ENCODE measurements at regions not wholly inside any gene's neighbourhood (a gene's known extent, or its start where the extent isn't known, plus 50 kb on each side); places are given as distances from the start of the nearest gene placed in this dataset.

- DNase-seq: no peak
These were observed 830.6 kb downstream of the SLC4A3 start for GRCh38 chr2:220458051-220458450.

GRCh38 chr2:220460257-220460985 is 833.0 kb downstream of the SLC4A3 start:
- no peak for DNase-seq

GRCh38 chr2:220463876-220464275 is 836.4 kb downstream of the SLC4A3 start:
- no peak for DNase-seq

- no peak for DNase-seq
These were observed 838.3 kb downstream of the SLC4A3 start for GRCh38 chr2:220465700-220466099.

- no peak for DNase-seq
These were observed 838.8 kb downstream of the SLC4A3 start for GRCh38 chr2:220466251-220466691.

GRCh38 chr2:220469201-220469600 is 841.8 kb downstream of the SLC4A3 start:
- no peak for DNase-seq

- no peak for DNase-seq
These were observed 846.2 kb downstream of the SLC4A3 start for GRCh38 chr2:220473611-220474010.

- DNase-seq: no peak
These were observed 849.4 kb downstream of the SLC4A3 start for GRCh38 chr2:220476877-220477276.

- DNase-seq: no peak
These were observed 851.1 kb downstream of the SLC4A3 start for GRCh38 chr2:220478305-220479058.

- DNase-seq: no peak
These were observed 855.3 kb downstream of the SLC4A3 start for GRCh38 chr2:220482716-220483115.

GRCh38 chr2:220489121-220489520 is 861.7 kb downstream of the SLC4A3 start:
- no peak for DNase-seq

GRCh38 chr2:220491670-220492069 is 864.2 kb downstream of the SLC4A3 start:
- no peak for DNase-seq

GRCh38 chr2:220493871-220494525 is 866.6 kb downstream of the SLC4A3 start:
- no peak for DNase-seq

GRCh38 chr2:220496513-220496912 is 869.1 kb downstream of the SLC4A3 start:
- no peak for DNase-seq

- no peak for DNase-seq
These were observed 871.8 kb downstream of the SLC4A3 start for GRCh38 chr2:220499225-220499624.

GRCh38 chr2:220502539-220502938 is 875.1 kb downstream of the SLC4A3 start:
- no peak for DNase-seq

GRCh38 chr2:220503431-220503830 is 876.0 kb downstream of the SLC4A3 start:
- no peak for DNase-seq

- DNase-seq: no peak
These were observed 877.6 kb downstream of the SLC4A3 start for GRCh38 chr2:220504938-220505503.

- DNase-seq: no peak
These were observed 879.0 kb downstream of the SLC4A3 start for GRCh38 chr2:220506466-220506865.

- DNase-seq: no peak
These were observed 881.8 kb downstream of the SLC4A3 start for GRCh38 chr2:220509096-220509757.

- no peak for DNase-seq
These were observed 882.5 kb downstream of the SLC4A3 start for GRCh38 chr2:220509966-220510365.

- DNase-seq: no peak
These were observed 883.2 kb downstream of the SLC4A3 start for GRCh38 chr2:220510668-220511067.

GRCh38 chr2:220512419-220512818 is 885.0 kb downstream of the SLC4A3 start:
- no peak for DNase-seq

Measured in GOT3 (cell line).